ENCODE measurements at regions not wholly inside any gene's neighbourhood (a gene's known extent, or its start where the extent isn't known, plus 50 kb on each side); places are given as distances from the start of the nearest gene placed in this dataset.
"Not testable (repeated sequence)": the region's sequence is repeated elsewhere in the genome, so short reads cannot be mapped to it uniquely, and the experiment has no call there.

GRCh38 chr6:9795880-9796279 is 619.0 kb downstream of the TFAP2A start:
- DNase-seq: no peak

GRCh38 chr6:9789201-9789600 is 625.7 kb downstream of the TFAP2A start:
- no peak for DNase-seq

DNA sequence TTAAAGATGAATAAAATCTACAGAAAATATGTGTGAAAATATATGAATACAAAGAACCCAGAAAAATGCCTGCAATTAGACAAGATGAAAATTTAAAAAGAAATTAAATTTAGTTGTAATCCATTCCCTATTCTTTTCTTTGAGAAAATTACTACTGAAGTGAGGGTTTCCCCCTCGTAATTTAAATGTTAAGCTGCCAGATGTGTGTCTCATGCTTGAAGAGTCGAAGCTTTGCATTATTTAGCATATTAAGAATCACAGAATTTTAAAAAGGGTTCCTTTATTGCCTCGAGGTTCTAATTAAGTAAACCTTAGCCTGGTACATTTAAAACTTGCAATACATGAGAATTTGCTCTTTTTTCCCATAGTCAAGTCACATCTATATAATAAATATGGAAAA is 630.1 kb downstream of the TFAP2A start:
- DNase-seq: no peak

DNA sequence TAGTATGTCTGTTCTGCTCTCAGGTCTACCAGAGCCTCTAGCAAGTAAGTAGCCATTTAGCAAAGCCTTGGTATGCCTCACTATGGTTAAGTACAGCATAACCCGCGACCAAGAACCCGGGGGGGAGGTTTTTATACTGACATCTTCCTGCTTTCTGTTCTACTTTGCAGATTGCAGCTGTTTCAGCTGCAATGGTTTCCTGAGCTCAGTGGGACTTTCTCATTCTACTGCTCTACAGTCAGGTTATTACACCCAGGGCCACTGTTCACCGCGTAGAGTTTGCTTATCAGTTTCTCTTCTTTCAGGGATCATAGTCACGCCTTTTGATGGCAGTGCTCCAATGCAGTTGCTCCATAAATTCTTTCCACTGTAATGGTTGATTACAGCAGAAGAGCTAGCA is 631.3 kb downstream of the TFAP2A start:
- DNase-seq: no peak

DNA sequence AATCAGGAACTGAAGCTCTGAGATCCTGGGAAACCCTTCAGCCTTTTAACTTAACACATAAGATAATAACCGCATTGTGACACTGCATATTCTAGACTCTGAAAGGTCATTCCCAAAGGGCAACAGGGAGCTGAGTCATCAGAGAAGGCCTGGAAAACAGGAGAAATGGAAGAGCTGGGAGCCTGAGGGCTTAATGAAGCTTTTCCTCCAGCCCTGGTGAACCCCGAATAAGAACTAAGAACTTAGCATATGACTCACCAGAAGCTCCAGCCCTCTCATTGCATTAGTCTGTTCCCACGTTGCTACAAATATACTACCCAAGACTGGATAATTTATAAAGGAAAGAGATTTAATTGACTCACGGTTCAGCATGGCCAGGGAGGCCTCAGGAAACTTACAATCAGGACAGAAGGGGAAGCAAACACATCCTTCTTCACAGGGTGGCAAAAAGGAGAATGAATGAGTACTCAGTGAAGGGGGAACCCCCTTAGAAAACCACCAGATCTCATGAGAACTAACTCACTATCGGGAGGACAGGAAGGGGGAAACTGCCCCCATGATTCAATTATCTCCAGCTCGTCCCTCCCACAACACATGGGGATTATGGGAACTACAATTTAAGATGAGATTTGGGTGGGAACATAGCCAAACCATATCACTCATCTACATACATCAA is 648.5 kb downstream of the TFAP2A start:
- no peak for DNase-seq

DNA sequence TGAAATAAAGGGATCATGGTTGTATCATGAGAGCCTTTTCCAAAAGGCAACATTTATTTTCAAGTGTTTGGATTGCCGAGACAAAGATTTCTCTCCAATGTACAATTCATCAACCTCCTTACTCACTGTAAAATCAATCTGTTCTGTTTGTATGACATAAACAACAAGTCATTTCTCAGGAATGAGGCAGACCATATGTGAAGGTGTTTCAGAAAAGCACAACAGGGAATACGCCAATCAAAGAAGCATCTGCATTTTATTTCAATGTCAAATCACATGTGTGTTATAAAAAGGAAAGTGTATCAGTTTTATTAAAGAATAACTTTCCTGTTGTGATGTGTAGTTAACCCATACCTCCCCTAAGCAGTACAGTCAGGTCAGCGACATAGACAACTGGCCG is 653.7 kb downstream of the TFAP2A start:
- no peak for DNase-seq

GRCh38 chr6:9754515-9754914 is 660.4 kb downstream of the TFAP2A start:
- no peak for DNase-seq

DNA sequence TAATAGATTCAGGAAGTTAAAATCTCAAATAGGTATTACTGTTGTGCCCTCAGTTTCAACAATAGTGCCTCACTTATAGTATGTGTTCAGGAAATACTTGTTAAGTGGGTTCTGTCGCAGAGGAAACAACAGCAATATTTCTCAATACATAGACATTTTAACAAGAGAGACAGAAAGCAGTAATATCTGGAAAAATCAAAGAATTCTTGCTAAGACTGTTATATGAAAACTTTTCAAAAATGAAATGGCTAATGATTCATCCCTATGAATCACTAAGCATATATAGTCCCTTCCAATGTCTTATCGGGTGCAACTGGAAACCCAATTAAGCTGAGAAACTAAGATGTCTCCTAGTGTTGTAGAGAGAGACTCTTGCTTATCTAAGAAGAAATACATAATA is 668.9 kb downstream of the TFAP2A start:
- DNase-seq: no peak

GRCh38 chr6:9745476-9745875 is 669.4 kb downstream of the TFAP2A start:
- DNase-seq: no peak

- DNase-seq: no peak
Observed at GRCh38 chr6:9744119-9744518, 670.8 kb downstream of the TFAP2A start.

DNA sequence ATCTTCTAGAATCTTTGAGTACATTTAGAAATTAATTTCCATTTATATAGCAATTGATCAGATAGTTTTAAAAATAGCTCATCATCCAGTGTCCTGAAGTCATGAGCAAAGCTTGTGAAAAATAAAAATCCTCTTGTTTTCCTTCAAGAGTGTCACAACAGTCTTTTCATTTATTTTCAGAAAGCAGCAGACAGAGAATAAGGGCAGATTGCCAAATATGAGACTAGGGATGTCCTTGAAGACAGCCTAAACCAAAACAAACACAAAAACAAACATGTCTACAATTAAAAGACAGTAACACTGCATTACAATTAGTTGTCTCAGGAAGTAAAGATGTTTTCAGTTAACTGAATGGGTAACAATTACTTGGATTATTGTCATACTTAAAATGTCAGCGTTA is 682.8 kb downstream of the TFAP2A start:
- DNase-seq: no peak

- not testable (repeated sequence) for DNase-seq
Observed at GRCh38 chr6:9725776-9726175, 689.1 kb downstream of the TFAP2A start.

DNA sequence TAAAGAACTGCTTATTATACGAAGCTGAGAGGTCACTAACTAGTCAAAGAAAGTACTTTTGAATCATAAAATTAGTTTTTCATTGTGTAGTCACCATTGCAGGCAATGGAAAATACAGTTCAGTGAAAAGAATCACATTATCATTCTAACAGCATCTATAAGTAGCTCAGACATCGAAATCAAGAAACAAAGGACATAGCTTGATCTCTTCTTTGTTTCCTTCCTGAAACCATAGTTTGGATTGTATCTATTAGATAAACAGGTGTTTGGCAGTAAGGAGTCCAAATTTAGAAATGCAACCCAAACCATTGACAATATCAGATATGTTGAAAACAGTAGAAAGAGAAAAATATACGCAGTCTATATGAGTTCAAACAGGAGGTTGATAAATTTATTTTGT is 697.3 kb downstream of the TFAP2A start:
- no peak for DNase-seq

- DNase-seq: no peak
Observed at GRCh38 chr6:9711365-9711764, 703.5 kb downstream of the TFAP2A start.

DNA sequence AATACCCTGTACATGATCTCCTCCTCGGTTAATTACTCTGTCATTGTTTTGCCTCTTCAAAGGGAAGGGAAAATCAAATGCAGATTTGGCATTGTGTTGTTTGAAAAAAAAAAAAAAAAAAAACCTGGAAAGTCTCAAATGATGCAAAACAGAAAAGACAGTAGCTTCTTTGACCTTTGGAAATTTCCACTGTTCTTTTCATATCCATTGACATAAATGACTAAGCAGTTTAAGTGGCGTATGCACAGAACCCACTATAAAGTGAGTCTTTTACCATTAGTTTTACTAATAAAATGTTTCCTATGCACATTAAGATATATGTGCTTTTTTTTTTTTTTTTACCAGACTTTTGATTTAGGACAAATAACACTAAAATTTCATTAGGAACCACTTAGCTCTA is 704.3 kb downstream of the TFAP2A start:
- DNase-seq: no peak

DNA sequence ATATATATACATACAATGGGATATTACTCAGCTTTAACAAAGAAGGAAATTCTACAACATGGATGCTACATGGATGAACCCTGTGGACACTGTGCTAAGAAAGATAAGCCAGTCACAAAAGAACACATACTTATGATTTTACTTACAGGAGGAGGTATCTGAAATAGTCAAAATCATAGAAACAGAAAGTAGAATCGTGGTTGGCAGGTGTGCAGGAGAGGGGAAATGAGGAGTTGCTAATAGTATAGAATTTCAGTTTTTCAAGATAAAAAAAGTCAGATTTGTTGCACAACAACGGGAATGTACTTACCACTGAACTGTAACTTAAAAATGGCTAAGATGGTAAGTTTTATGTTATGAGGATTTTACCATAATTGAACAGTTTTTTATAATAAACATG is 706.3 kb downstream of the TFAP2A start:
- DNase-seq: no peak

GRCh38 chr6:9704989-9705388 is 709.9 kb downstream of the TFAP2A start:
- no peak for DNase-seq

DNA sequence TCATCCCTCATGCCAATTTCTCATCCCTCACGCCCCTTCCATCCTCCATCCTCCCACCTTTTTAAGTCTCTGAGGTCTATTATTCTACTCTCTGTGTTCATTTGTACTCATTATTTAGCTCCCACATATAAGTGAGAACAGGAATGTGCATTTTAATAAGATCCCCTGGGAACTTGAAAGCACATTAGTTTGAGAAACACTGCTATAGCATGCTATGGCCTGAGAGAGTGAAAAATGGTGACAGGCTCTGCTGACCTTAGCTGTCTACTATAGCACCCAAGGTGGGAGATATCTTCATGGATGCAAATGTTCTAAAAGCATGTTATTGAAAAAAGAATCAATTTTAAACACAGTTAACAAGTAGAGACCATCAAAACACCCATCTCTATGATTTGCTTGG is 712.0 kb downstream of the TFAP2A start:
- no peak for DNase-seq

DNA sequence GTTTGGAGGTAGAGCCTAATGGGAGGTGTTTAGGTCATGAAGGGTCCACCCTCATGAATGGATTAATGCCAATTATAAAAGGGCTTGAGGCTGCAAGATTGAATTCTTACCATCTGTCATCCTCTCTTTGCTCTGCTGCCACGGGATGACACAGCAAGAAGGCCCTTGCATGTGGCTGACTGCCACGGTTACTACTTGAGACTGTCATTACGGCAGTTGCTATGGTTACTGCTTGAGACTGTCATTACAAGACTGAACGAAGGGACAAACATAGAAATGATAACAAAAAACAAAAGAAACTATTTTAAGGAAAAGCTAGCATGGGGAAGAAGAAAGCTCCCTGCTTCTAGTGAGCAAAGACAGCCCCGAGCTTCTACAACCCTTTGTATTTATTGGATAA is 715.0 kb downstream of the TFAP2A start:
- DNase-seq: no peak

DNA sequence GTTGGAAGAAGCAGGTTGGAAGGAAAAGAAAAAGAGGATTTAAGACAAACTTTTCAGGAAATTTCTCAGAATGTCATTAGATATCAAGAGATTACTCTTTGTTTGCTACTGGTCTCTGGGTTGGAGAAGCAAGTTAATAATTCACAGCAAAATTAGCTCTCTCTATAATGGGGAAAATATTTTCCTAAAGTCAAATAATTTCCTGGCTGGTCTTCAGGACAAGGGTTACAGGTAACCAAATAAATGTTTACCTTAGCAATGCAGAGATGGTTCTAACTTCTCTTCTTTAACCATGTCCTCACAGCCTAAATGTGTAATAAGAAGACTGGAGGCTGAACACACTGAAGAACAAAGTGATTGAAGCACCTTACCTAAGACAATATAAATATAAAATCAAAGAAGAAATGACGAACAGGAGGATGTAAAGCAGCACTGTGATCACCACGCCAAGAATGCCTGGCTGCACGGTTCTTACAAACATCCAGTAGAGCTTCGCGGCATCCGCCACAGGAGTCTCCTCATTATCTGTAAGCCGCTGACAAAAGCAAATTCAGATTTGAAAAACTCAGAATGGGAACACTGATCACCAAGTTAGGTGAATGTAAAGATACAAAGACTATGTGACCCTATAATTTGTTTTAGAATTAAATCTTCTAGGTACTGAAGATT is 717.5 kb downstream of the TFAP2A start:
- no peak for DNase-seq

GRCh38 chr6:9690388-9690787 is 724.5 kb downstream of the TFAP2A start:
- no peak for DNase-seq

GRCh38 chr6:9680727-9681126 is 734.1 kb downstream of the TFAP2A start:
- DNase-seq: not testable (repeated sequence)

- DNase-seq: no peak
Observed at GRCh38 chr6:9675122-9675521, 739.8 kb downstream of the TFAP2A start.

DNA sequence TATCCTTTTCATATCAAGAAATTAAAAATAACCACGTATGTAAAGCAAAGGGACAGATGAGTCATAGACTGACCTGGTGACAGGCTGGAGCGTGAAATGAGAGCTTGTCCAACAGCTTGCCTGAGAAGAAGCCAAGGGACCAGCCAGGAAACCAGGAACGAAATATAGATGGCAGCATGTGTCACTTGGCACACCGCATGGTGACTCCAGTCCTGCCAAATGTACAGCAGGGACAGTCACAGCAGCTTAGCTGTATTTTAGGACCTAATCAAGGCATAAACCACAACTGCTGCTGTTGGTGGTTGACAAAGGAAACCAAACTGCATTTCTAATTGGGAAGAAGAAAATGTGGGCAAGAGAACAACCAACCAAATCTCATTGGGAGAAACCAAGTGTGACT is 755.0 kb downstream of the TFAP2A start:
- no peak for DNase-seq

DNA sequence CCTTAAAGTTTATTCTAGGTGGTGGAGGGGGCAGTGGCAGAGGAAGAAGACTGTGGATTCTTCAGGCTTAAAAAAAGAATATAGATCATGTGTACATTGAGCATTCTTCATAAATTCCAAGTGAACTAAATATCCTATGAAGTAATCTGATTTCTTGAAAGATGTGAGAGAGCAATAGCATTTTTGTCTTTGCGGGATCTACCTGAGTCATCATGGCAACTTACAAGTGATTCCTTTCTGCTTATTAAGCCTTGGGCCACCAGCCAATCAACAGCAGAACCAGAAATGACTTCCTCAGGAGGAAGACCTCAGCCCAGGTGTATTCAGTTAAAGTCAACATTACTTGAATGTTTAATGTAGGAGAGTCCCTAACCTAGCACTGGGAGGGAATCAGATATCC is 756.9 kb downstream of the TFAP2A start:
- no peak for DNase-seq
